Retinal pigment epithelial cell (primary cell): ENCODE measurements at regions not wholly inside any gene's neighbourhood (a gene's known extent, or its start where the extent isn't known, plus 50 kb on each side); places are given as distances from the start of the nearest gene placed in this dataset.

Experiments
- DNase-seq: peaks from one replicate; pipeline ENCODE4 v3.0.0-alpha.2; 2010; ENCODE audit warnings: low read depth
- H3K4me3 ChIP-seq: 2 replicates; pipeline ENCODE4 v1.5.1; 2011; ENCODE audit warnings: mild to moderate bottlenecking, low read length, control low read depth, moderate library complexity
- CTCF ChIP-seq: conservative IDR thresholded peaks from 2 replicates; pipeline ENCODE4 v1.5.1; 2011; ENCODE audit warnings: low read depth, low read length, control low read depth, inconsistent platforms

DNA sequence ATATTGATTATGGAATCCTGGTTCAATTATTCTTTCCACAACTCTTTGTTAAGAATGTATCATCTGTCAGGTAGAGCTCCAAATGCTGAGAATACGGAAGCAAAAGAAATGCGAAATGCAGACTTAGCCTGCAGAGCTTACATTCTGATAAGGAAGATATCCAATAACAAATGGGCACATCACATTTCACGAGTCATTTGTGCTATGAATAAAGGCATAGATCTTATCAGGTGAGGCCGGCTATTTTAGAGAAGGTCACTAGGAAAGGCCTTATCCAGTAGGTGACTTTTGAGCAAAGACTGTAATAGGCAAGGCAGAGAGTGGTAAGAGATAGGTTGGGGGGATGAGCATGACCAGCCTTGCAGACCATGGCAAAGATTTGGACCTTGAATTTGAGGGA, 174.3 kb upstream of the SERPINE2 start:
- no peak overlapping the region for H3K4me3 ChIP-seq
- DNase-seq, result no peak
- no peak for TF ChIP-seq CTCF

DNA sequence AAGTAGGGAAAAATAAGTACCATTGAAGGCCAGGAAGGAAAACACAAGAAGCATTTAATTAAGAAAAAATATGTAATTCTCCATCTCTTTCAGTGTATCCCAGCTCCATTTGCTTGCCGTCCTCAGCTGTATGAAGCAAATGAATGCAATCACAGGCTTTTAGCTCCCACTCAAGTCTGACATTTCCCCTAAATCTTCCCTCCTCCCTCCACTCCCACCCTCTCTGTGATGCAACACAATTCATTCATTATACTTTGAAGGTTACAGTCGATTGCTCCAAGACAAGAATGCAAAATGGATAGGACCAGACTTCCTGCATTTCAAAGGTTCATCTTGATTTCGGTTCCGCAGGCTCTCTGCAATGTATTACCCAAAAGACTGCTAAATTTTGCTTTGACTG, 172.7 kb upstream of the SERPINE2 start:
- no peak for TF ChIP-seq CTCF
- no peak for DNase-seq
- H3K4me3 ChIP-seq, result no peak overlapping the region

DNA sequence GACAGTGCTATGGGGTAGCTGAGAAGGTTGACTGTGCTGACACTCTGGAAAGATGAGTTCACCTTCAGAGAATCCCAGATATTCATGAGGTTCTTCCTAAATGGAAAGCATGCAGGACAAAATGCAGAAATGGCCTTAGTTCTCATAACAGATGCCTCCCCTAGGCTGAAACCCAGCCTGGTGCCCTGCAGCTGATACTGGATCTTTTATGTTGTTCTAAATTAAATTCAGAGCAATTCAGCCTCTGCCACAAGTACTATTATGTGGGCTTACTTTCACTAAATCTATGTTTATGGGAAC, 172.0 kb upstream of the SERPINE2 start:
- no peak for DNase-seq

GRCh38 chr2:224210286-224211180, 171.4 kb upstream of the SERPINE2 start:
- TF ChIP-seq CTCF, result no peak
- no peak for DNase-seq
- H3K4me3 ChIP-seq, result no peak overlapping the region

More for the DNA sequence above, 172.0 kb upstream of the SERPINE2 start:
- H3K4me3 ChIP-seq, result no peak overlapping the region
- no peak for TF ChIP-seq CTCF

DNA sequence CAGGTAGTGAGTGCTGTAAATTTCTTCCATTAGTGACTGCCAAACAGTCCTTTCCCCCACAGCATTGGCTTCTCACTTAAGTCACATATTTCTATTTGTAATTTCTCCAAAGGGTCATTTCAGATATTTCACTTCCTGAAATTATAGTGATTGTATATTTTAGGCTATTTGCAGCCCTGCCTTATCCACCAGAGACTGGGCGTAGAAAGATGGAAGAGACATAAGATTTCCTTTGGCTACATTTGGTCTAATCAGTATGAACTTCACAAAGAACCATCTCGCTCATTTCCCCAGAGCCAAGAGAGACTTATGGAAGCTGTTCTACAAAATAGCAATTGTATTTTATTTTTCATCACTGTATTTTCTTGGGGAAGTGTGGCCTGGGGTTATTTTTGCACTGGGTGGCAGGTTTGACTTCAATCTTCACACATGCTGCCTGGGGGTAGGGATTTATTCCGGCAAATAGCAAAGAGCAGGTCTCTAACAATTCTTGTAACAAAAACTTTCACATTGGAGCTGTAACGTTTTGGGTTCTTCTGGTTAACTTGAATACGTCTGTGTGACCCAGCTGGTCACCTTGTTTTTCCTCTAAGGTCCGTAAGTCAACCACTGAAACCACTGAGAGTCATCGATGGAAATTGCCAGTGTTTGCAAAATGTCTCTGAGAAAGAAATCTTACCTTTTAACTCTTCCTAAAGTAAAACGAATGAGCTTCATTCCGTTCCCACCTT, 170.6 kb upstream of the SERPINE2 start:
- no peak for DNase-seq
- no peak overlapping the region for H3K4me3 ChIP-seq
- no peak for TF ChIP-seq CTCF

DNA sequence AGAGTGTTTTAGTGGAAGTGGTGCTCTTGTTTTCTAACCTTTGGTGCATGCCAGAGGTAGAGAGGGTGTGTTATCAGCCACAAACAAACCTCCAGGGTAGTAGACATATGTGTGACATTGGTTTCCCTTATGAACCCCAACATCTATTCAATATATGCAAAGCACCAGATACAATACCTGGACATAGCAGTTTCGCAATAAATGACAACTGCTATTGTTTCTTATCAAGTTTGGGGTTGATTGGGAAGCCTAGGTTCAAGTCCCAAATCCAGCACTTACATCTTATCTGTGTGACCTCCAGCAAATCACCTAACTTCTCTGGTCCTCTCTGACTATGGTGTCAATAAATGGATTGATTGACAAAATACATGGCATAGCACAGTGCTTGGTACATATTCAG, 169.4 kb upstream of the SERPINE2 start:
- H3K4me3 ChIP-seq, result no peak overlapping the region
- DNase-seq, result no peak
- no peak for TF ChIP-seq CTCF

DNA sequence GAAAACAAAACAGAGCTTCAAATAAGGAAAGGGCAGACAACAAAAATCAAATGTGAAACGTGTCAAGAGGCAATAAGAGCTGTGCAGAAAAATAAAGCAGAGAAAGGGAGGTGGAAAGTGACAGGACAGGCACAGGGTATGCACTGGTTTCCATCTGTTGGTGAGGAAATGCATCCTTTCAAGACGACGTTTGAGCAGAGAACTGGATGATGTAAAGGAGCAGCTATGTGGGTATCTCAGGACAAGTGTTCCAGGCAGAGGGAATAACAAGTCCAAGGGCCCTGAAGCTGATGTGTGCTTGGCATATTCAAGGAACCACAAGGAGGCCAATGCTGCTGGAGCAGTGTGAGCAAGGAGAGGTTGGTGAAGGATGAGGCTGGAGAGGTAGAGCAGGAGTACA, 168.9 kb upstream of the SERPINE2 start:
- no peak for DNase-seq
- TF ChIP-seq CTCF, result no peak
- no peak overlapping the region for H3K4me3 ChIP-seq
